ENCODE measurements at regions not wholly inside any gene's neighbourhood (a gene's known extent, or its start where the extent isn't known, plus 50 kb on each side); places are given as distances from the start of the nearest gene placed in this dataset.

GRCh38 chr7:116421298-116421697 is 78.2 kb upstream of the CAV2 start:
- TF ChIP-seq CTCF (IDR thresholded peaks at IDR 0.05), result no peak
- TF ChIP-seq SIN3A (IDR thresholded peaks at IDR 0.05; ENCODE audit: borderline replicate concordance, insufficient read depth, low read depth, low read length), result no peak
- no peak for TF ChIP-seq POLR2AphosphoS5 (IDR thresholded peaks at IDR 0.05; ENCODE audit: low read depth, low read length)
